ENCODE measurements at regions not wholly inside any gene's neighbourhood (a gene's known extent, or its start where the extent isn't known, plus 50 kb on each side); places are given as distances from the start of the nearest gene placed in this dataset.

- no peak overlapping the region for H3K4me3 ChIP-seq (ENCODE audit: low read depth, low read length, poor library complexity, severe bottlenecking)
- intact Hi-C loops (cut with micrococcal nuclease; ENCODE audit: unreplicated experiment) = no loop called here
- H3K36me3 ChIP-seq (ENCODE audit: insufficient read depth, low read length, poor library complexity, severe bottlenecking) = no peaks in the 10 kb centered on the region
- ChIA-PET POLR2A (ENCODE audit: low non-redundant PET) (no interaction called here), CTCF (interaction anchor here (0.7 kb wide), 1 partner anchor 115 kb away, joined by 8 read pairs; no protein-coding TSS in a partner anchor)
- BruUV-seq (replicated peaks) = no TSS peak
- H3K27ac ChIP-seq (ENCODE audit: low read depth, low read length, poor library complexity, severe bottlenecking) = no peak overlapping the region
- peaks cover 36% of the 10 kb centered on the region for H3K27me3 ChIP-seq (replicated peaks; ENCODE audit: insufficient read depth, low read depth, low read length, poor library complexity)
- TF ChIP-seq EZH2 (IDR thresholded peaks at IDR 0.05; ENCODE audit: borderline replicate concordance, low read depth, low read length, poor library complexity, severe bottlenecking) (no peak), CTCF (conservative IDR thresholded peaks at IDR 0.05; ENCODE audit: low read depth, low read length) (no peak)
- no peaks in the 10 kb centered on the region for H3K4me1 ChIP-seq (ENCODE audit: insufficient read depth, low read length, poor library complexity, severe bottlenecking)
- DNase-seq (ENCODE audit: low spot score) = no peak
- no peaks in the 10 kb centered on the region for H3K9me3 ChIP-seq (ENCODE audit: low read depth, low read length, poor library complexity, severe bottlenecking)
Measured at GRCh38 chr1:17970757-17971156, 136.8 kb upstream of the IGSF21 start.

- POLR2A ChIA-PET (ENCODE audit: low non-redundant PET) = no interaction called here
- no peak for TF ChIP-seq EZH2 (IDR thresholded peaks at IDR 0.05; ENCODE audit: borderline replicate concordance, low read depth, low read length, poor library complexity, severe bottlenecking)
- no peak for TF ChIP-seq CTCF (conservative IDR thresholded peaks at IDR 0.05; ENCODE audit: low read depth, low read length)
- no TSS peak for BruUV-seq (replicated peaks)
Measured at GRCh38 chr1:17973694-17974093, 133.9 kb upstream of the IGSF21 start.

GRCh38 chr1:17976854-17977253 lies 130.7 kb upstream of the IGSF21 start:
- POLR2A ChIA-PET (ENCODE audit: low non-redundant PET) = no interaction called here
- H3K9me3 ChIP-seq (ENCODE audit: low read depth, low read length, poor library complexity, severe bottlenecking) = no peaks in the 10 kb centered on the region
- no TSS peak for BruUV-seq (replicated peaks)
- no peak overlapping the region for H3K4me3 ChIP-seq (ENCODE audit: low read depth, low read length, poor library complexity, severe bottlenecking)
- CTCF ChIA-PET = no interaction called here
- H3K27me3 ChIP-seq (replicated peaks; ENCODE audit: insufficient read depth, low read depth, low read length, poor library complexity) = peaks cover 48% of the 10 kb centered on the region
- H3K27ac ChIP-seq (ENCODE audit: low read depth, low read length, poor library complexity, severe bottlenecking) = no peak overlapping the region
- TF ChIP-seq CTCF (conservative IDR thresholded peaks at IDR 0.05; ENCODE audit: low read depth, low read length) (no peak), EZH2 (IDR thresholded peaks at IDR 0.05; ENCODE audit: borderline replicate concordance, low read depth, low read length, poor library complexity, severe bottlenecking) (no peak)
- intact Hi-C loops (cut with micrococcal nuclease; ENCODE audit: unreplicated experiment) = no loop called here
- no peaks in the 10 kb centered on the region for H3K36me3 ChIP-seq (ENCODE audit: insufficient read depth, low read length, poor library complexity, severe bottlenecking)
- no peak for DNase-seq (ENCODE audit: low spot score)
- H3K4me1 ChIP-seq (ENCODE audit: insufficient read depth, low read length, poor library complexity, severe bottlenecking) = no peaks in the 10 kb centered on the region

More at GRCh38 chr1:17973694-17974093, 133.9 kb upstream of the IGSF21 start:
- DNase-seq (ENCODE audit: low spot score) = no peak
- Histone ChIP-seq H3K9me3 (ENCODE audit: low read depth, low read length, poor library complexity, severe bottlenecking) (no peaks in the 10 kb centered on the region), H3K4me3 (ENCODE audit: low read depth, low read length, poor library complexity, severe bottlenecking) (no peak overlapping the region), H3K27ac (ENCODE audit: low read depth, low read length, poor library complexity, severe bottlenecking) (no peak overlapping the region), H3K4me1 (ENCODE audit: insufficient read depth, low read length, poor library complexity, severe bottlenecking) (no peaks in the 10 kb centered on the region), H3K36me3 (ENCODE audit: insufficient read depth, low read length, poor library complexity, severe bottlenecking) (no peaks in the 10 kb centered on the region), H3K27me3 (replicated peaks; ENCODE audit: insufficient read depth, low read depth, low read length, poor library complexity) (peaks cover 55% of the 10 kb centered on the region)
- CTCF ChIA-PET = interaction anchor here (0.6 kb wide), 1 partner anchor 496 kb away, joined by 3 read pairs; no protein-coding TSS in a partner anchor
- intact Hi-C loops (cut with micrococcal nuclease; ENCODE audit: unreplicated experiment) = no loop called here
